Astrocyte (in vitro differentiated cells and primary cell): ENCODE measurements at regions not wholly inside any gene's neighbourhood (a gene's known extent, or its start where the extent isn't known, plus 50 kb on each side); places are given as distances from the start of the nearest gene placed in this dataset.

Source experiments
- CTCF ChIP-seq: IDR thresholded peaks from 2 replicates; pipeline ENCODE4 v1.5.1; 2011; ENCODE audit warnings: low read depth, mild to moderate bottlenecking, inconsistent platforms, low read length, moderate library complexity; ENCODE audit not compliant: insufficient read depth
- EZH2 ChIP-seq: IDR thresholded peaks from 2 replicates; pipeline ENCODE4 v1.6.1; 2012; ENCODE audit warnings: mild to moderate bottlenecking, low read length, inconsistent platforms; ENCODE audit not compliant: insufficient read depth

- TF ChIP-seq CTCF = no peak
- TF ChIP-seq EZH2 = no peak
These were observed 157.2 kb upstream of the MITF start for GRCh38 chr3:69582044-69582443.
